ENCODE measurements at regions not wholly inside any gene's neighbourhood (a gene's known extent, or its start where the extent isn't known, plus 50 kb on each side); places are given as distances from the start of the nearest gene placed in this dataset.

- no peak for TF ChIP-seq POLR2AphosphoS5 (IDR thresholded peaks at IDR 0.05; ENCODE audit: low read depth, low read length)
- TF ChIP-seq CTCF (IDR thresholded peaks at IDR 0.05): no peak
- TF ChIP-seq TCF7L2 (IDR thresholded peaks at IDR 0.05; ENCODE audit: low read depth, low read length): no peak
- TF ChIP-seq SIN3A (IDR thresholded peaks at IDR 0.05; ENCODE audit: borderline replicate concordance, insufficient read depth, low read depth, low read length): no peak
- TF ChIP-seq, protein P1, sequence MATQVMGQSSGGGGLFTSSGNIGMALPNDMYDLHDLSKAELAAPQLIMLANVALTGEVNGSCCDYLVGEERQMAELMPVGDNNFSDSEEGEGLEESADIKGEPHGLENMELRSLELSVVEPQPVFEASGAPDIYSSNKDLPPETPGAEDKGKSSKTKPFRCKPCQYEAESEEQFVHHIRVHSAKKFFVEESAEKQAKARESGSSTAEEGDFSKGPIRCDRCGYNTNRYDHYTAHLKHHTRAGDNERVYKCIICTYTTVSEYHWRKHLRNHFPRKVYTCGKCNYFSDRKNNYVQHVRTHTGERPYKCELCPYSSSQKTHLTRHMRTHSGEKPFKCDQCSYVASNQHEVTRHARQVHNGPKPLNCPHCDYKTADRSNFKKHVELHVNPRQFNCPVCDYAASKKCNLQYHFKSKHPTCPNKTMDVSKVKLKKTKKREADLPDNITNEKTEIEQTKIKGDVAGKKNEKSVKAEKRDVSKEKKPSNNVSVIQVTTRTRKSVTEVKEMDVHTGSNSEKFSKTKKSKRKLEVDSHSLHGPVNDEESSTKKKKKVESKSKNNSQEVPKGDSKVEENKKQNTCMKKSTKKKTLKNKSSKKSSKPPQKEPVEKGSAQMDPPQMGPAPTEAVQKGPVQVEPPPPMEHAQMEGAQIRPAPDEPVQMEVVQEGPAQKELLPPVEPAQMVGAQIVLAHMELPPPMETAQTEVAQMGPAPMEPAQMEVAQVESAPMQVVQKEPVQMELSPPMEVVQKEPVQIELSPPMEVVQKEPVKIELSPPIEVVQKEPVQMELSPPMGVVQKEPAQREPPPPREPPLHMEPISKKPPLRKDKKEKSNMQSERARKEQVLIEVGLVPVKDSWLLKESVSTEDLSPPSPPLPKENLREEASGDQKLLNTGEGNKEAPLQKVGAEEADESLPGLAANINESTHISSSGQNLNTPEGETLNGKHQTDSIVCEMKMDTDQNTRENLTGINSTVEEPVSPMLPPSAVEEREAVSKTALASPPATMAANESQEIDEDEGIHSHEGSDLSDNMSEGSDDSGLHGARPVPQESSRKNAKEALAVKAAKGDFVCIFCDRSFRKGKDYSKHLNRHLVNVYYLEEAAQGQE (IDR thresholded peaks at IDR 0.05; ENCODE audit: insufficient read depth in 1 of 2, low read depth in 2 of 2, low read length in 1 of 2): no peak
- H3K36me3 ChIP-seq (ENCODE audit: control insufficient read depth, insufficient read depth, low read length): no peaks in the 10 kb centered on the region
- H3K9me3 ChIP-seq (ENCODE audit: control insufficient read depth, insufficient read depth, low read depth, low read length): no peaks in the 10 kb centered on the region
- BruUV-seq (replicated peaks): no TSS peak
- no peak for DNase-seq (ENCODE audit: low read depth, low spot score)
- in situ Hi-C loops (cut with HindIII; ENCODE audit: low pct_unique_long_range_greater_than_20kb, low sequenced_read_pairs) (no loop called here), intact Hi-C loops (cut with micrococcal nuclease; ENCODE audit: unreplicated experiment) (no loop called here)
- H3K27ac ChIP-seq (ENCODE audit: low read length): no peak overlapping the region
- ChIA-PET POLR2A (no interaction called here), CTCF (no interaction called here)
- ATAC-seq: no peak
- no peaks in the 10 kb centered on the region for H3K4me1 ChIP-seq (ENCODE audit: control insufficient read depth, insufficient read depth, low read length)
- no peaks in the 10 kb centered on the region for H3K27me3 ChIP-seq (ENCODE audit: control insufficient read depth, insufficient read depth, low read length)
- H3K4me3 ChIP-seq (ENCODE audit: low read depth in 2 of 2, low read length in 2 of 2): no peak overlapping the region
Observed at GRCh38 chr20:10761786-10762185, 88.0 kb upstream of the JAG1 start.

GRCh38 chr20:10762216-10762615 is 88.4 kb upstream of the JAG1 start:
- intact Hi-C loops (cut with micrococcal nuclease; ENCODE audit: unreplicated experiment): no loop called here
- Histone ChIP-seq H3K9me3 (ENCODE audit: control insufficient read depth, insufficient read depth, low read depth, low read length) (no peaks in the 10 kb centered on the region), H3K4me1 (ENCODE audit: control insufficient read depth, insufficient read depth, low read length) (no peaks in the 10 kb centered on the region), H3K36me3 (ENCODE audit: control insufficient read depth, insufficient read depth, low read length) (no peaks in the 10 kb centered on the region), H3K27me3 (ENCODE audit: control insufficient read depth, insufficient read depth, low read length) (no peaks in the 10 kb centered on the region), H3K27ac (ENCODE audit: low read length) (no peak overlapping the region), H3K4me3 (ENCODE audit: low read depth in 2 of 2, low read length in 2 of 2) (no peak overlapping the region)
- in situ Hi-C loops (cut with HindIII; ENCODE audit: low pct_unique_long_range_greater_than_20kb, low sequenced_read_pairs): no loop called here
- CTCF ChIA-PET: no interaction called here
- DNase-seq (ENCODE audit: low read depth, low spot score) (no peak), ATAC-seq (no peak)
- no TSS peak for BruUV-seq (replicated peaks)
- TF ChIP-seq POLR2AphosphoS5 (IDR thresholded peaks at IDR 0.05; ENCODE audit: low read depth, low read length) (no peak), CTCF (IDR thresholded peaks at IDR 0.05) (no peak)
- TF ChIP-seq, protein P1 (IDR thresholded peaks at IDR 0.05; ENCODE audit: insufficient read depth in 1 of 2, low read depth in 2 of 2, low read length in 1 of 2): no peak
- POLR2A ChIA-PET: no interaction called here

Measured in Panc1 (cell line).